T-helper 1 cell (primary cell): ENCODE measurements at regions not wholly inside any gene's neighbourhood (a gene's known extent, or its start where the extent isn't known, plus 50 kb on each side); places are given as distances from the start of the nearest gene placed in this dataset.

Experiments
- DNase-seq, 5 donors: peaks; one replicate each; pipeline ENCODE4 v3.0.0-alpha.2; 2012 to 2020

- DNase-seq, result no peak
These were observed 937.0 kb upstream of the PHF14 start for GRCh38 chr7:10036693-10037092.

- DNase-seq, result no peak
These were observed 935.3 kb upstream of the PHF14 start for GRCh38 chr7:10038351-10038750.

DNA sequence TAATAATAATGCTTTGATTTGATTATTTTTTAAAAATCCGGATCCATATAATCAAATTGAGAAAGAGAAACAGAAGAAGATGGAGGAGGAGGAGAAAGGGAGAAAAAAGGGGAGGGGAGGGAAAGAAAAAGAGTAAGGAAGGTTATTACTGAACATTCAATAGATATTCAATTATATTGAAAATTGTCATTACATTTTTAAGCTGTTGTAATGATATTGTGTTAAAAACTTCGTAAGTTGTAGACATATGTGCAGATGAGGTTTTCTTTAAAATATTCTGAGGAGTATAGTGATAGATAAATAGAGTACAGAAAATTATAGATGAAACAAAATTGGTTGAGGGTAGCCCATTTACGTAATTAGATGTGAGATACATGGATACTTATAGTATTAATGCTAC lies 933.0 kb upstream of the PHF14 start:
- no peak for DNase-seq

DNA sequence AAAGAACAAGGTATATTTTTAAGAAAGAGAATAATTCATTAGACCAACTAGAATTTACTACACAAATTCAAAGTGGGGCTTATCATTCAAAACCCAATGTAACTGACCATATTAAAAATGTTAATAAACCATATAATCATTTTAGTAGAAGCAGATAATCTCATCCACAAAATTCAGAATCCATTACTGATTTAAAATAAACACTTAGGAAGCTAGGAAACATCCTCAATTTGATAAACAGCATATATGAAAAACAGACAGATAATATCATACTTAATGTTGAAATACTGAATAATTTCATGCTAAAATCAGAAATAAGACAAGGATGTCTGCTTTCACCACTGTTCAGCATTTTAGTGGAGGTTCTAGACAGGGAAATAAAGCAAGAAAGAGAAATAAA lies 902.8 kb upstream of the PHF14 start:
- no peak for DNase-seq

DNA sequence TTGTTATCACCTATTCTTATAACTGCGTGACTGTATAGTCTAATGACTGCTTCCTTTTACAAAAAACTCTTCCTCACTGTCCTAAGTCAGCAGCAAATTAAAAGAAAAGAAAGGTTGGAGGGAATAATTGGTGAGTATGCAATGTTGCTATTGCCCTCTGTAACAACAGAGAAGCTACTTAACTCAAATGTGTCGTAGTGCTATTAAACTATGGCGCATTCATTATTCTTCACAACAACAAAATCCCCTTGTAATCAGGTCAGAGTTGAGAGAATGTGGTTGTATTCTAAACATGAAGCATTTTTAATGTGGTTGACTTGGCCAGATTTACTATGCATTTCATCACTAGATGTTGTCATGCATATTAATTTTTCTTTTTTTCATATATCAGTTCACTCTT lies 897.8 kb upstream of the PHF14 start:
- no peak for DNase-seq

DNA sequence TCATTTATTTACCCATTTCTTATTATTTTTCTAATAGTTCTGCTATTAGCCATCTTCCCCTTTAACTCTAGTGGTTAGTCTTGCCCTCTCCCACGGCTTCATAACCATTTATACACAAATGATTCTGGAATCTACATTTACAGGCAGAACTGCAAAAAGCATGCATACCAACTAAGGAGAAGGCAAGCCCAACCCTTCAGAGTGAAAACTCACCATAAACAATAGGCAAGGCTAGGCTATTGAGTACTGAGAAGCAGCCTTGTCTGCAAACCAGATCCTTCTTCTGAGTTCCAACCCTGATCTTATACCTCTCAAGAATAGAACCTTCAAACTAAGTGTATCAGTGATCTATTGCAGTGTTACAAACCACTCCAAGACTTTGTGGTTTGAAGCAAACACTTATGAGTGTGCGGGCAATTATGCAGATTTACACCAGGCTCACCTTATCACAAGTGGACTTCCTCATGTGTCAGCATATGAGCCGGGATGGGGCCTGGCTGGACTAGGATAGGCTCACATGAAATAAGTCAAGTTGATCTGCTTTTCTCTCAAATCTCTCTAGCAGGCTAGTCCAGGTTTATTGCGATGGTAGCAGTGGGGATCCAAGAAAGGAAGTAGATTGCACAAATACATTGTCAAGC lies 896.9 kb upstream of the PHF14 start:
- DNase-seq, result no peak

DNA sequence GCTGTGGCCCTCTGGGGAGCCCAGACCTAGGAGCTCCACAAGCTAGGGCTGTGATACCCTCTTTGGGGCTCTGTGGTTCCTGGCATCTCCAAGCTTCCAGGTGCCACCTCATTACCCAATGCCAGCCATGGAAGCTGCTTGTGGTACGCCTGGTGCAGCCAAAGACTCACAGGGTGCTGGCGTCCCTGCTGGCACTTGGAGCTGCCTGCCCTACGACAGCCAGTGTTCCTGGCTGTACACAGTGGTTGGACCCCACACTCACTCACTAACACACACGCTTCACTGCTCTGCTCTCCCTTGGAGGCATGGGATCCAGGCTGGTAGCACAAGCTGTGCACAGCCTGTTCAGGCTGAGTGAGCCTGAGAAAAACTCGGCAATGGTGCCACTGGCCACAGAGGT lies 894.1 kb upstream of the PHF14 start:
- DNase-seq, result no peak

DNA sequence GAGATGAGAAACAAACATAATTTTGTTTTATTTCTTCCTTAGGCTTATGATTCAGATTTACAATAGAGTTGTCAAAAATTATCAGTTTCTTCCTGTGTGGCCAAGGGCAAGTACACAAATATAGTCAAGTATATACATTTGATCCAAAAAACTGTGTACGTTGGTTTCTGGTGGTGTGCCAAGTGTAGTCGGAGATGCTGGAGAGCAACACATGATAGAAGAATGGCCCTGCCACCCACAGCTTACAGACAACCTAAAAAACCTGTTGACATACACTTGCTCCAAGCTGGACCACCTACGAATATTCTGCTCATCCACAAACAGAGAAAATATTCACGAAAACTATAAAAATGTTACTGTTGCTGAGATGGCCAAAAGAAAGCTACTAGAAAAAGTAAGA lies 890.8 kb upstream of the PHF14 start:
- no peak for DNase-seq

GRCh38 chr7:10083766-10084165 lies 889.9 kb upstream of the PHF14 start:
- DNase-seq, result no peak

GRCh38 chr7:10085231-10085630 lies 888.4 kb upstream of the PHF14 start:
- DNase-seq, result no peak

GRCh38 chr7:10100572-10100971 lies 873.1 kb upstream of the PHF14 start:
- no peak for DNase-seq

GRCh38 chr7:10101351-10101750 lies 872.3 kb upstream of the PHF14 start:
- DNase-seq, result no peak

GRCh38 chr7:10104292-10104691 lies 869.4 kb upstream of the PHF14 start:
- no peak for DNase-seq

DNA sequence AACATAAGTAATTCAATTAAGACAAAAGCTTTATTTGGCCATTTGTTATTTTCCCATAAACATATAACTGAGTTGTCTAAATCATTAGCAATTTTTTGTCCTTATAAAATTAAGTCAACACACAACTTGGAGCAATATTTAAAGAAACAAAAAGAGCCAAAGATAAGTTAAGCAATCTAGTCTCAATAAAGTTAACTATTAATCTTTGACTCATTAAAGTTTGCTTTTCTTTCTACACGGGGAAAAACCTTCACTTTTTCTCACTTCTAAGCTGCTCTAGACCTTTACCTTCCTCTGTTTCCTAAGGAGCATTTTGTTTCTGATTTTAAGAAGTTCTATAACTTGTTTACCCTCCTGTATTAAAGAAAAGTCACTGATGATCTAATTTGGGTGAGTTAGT lies 867.1 kb upstream of the PHF14 start:
- DNase-seq, result no peak

DNA sequence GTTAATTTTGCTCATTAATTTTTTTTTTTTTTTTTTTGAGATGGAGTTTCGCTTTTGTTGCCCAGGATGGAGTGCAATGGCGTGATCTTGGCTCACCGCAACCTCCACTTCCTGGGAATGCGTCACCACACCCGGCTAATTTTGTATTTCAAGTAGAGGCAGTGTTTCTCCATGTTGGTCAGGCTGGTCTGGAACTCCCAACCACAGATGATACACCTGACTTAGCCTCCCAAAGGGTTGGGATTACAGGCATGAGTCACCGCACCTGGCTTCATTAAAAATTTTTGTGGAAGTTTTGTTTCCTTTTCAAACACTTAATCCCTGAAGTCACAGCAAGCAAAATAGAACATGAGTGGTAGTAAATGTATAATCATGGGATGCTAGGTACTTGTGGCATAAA lies 857.2 kb upstream of the PHF14 start:
- no peak for DNase-seq

DNA sequence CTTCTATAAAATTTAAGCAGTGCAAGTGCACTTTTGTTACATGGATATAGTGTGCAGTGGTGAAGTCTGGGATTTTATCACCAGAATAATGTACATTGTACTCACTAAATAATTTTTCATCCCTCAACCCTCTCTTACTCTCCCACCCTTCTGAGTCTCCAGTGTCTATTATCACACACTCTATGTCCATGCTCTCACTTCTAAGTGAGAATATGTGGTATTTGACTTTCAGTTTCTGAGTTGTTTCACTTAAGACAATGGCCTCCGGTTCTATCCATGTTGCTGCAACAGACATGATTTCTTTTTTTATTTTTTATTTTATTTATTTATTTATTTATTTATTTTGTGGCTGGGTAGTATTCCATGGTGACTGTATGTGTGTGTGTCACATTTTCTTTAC lies 855.9 kb upstream of the PHF14 start:
- DNase-seq, result no peak

GRCh38 chr7:10120936-10121335 lies 852.7 kb upstream of the PHF14 start:
- DNase-seq, result no peak

DNA sequence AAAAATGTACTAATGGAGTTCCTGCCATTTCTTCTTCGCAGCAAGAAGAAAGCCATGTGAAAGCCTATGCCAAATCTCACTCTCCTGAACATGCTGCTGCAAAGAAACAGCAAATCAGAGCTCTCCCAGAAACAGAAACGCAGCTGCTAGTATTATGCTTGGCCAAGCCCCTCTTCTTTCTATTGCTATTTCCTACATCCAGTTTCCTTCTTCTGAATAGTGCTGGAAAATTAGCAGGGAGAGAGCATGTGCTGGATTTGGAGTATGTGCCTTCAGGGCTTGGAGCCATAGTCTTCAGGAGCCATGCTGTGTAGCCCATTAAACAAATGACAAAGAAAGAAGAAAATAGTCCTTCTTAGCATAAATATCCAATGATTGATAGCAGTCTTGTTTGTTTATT lies 852.0 kb upstream of the PHF14 start:
- no peak for DNase-seq

DNA sequence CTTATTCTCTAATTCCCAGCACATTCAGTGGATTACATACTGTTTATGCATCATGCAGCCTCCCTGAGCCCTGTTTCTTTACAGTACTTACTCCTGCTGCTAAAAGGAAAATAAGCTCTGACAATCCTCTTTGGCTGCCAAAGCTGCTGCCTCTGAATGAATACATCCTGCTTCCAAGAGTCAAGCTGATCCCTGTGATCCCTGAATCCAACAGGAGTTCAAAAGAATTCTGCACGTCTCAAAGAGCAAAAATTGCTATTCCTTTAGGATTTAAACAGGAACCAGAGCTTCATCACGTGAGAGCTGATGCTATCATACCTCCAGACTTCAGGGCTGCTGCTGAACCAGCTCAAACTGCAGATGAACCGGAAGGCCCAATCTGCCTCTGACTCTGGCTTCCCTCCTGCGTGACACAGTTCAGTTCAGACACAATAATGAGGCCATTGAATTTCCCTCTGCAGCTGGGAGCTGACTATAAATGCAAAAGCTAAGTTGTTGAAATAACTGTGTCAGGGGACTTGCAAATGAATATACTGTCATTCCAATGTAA lies 851.0 kb upstream of the PHF14 start:
- DNase-seq, result no peak

DNA sequence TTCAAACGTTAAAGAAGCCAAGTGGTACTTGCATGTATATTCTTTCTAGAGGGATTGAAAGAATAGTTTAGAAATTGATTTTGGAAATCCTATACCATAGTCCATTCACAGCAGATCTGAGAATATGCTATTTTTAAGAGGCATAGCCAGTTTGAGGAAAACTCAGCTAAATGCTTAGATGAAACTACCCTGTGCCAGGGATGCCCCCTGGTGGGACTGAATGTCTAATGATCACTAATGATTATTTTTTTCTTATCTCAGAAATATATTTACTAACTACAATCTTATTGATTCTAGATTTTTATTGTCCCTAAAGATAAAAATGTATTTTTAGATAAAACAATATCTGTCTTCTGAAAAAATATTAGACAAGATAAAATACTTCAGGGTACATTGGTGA lies 844.9 kb upstream of the PHF14 start:
- DNase-seq, result no peak

DNA sequence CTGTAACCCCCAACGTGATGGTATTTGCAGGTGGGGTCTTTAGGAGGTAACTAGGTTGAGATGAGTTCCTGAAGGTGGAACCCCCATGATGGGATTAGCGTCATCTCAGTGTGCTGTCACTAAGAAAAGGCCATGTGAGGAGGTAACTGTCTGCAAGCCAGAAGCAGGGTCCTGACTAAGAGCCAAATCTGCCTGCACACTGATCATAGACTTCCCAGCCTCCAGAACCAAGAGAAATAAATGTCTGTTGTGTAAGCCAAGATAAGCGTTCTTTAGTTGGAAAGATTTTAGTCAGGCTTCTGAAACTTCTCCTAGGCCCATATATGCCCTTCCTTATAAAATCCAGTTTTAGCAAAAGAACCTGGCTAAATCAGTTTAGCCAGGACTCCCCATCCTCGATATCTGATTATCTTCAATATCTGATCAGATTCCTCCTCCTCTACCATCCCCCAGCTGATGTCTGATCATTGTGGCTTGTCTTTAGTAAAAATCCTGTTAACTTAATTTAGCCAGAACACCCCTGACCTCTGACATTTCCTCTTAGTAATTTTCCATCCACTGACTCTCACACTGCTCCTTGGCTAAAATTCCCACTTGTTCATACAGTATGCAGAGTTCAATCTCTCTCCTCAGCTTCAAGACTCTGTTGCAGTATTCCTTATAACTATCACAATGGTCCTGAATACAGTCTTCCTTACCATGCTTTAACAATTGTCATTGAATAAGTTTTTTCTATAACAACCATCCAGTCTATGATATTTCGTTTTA lies 835.4 kb upstream of the PHF14 start:
- no peak for DNase-seq

DNA sequence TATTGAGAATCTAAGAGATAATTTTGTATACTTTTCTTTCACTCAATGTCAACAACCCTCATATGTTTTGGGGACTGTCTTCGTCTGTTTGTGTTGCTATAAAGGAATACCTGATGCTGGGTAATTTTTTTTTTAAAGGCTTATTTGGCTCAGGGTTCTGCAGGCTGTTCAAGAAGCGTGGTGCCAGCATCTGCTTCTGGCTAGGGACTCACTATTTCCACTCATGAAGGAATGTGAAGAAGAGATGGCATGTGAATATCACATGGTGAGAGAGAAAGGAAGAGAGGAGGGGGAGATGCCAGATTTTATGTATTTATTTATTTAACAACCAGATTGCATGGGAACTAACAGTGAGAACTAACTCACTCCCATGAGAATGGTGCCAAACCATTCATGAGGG lies 827.4 kb upstream of the PHF14 start:
- DNase-seq, result no peak

- DNase-seq, result no peak
These were observed 816.7 kb upstream of the PHF14 start for GRCh38 chr7:10156972-10157371.

DNA sequence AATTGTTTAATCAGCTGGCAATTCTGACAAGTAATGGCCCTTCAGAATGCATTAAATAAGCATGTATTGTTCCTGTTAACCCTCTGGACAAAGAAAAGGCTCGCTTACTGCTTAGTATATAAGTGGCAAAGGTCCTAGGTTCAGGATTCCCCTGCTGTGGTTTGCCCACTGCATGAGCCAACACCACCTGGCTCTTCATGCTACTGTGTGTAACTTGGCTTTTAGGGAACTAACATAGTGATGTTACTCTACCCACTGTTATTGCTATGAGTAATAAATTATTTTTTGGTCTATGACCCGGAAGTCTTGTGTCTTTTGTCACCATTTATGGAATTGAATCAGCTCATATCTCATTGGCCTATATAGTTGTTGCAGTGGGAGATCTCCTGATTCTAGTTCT lies 791.7 kb upstream of the PHF14 start:
- no peak for DNase-seq

GRCh38 chr7:10192074-10192473 lies 781.6 kb upstream of the PHF14 start:
- no peak for DNase-seq
